Liver (tissue), 3 donors: ENCODE measurements at regions not wholly inside any gene's neighbourhood (a gene's known extent, or its start where the extent isn't known, plus 50 kb on each side); places are given as distances from the start of the nearest gene placed in this dataset.

Source experiments
- ATF3 ChIP-seq: IDR thresholded peaks from 2 replicates; pipeline ENCODE4 v1.6.1; 2016; ENCODE audit warnings: antibody characterized with exemption
- JUND ChIP-seq, 2 donors: IDR thresholded peaks; 2 replicates each; pipeline ENCODE4 v1.6.1; 2016; ENCODE audit warnings: antibody characterized with exemption in 2 of 2
- MAX ChIP-seq: IDR thresholded peaks from 2 replicates; pipeline ENCODE4 v1.6.1; 2016; ENCODE audit warnings: antibody characterized with exemption
- NR2F2 ChIP-seq: IDR thresholded peaks from 2 replicates; pipeline ENCODE4 v1.6.1; 2016; ENCODE audit warnings: antibody characterized with exemption
- REST ChIP-seq: IDR thresholded peaks from 2 replicates; pipeline ENCODE4 v1.6.1; 2016; ENCODE audit warnings: antibody characterized with exemption, mild to moderate bottlenecking
- RXRA ChIP-seq, 2 donors: IDR thresholded peaks; 2 replicates each; pipeline ENCODE4 v1.6.1; 2017 to 2018; ENCODE audit warnings: antibody characterized with exemption in 2 of 2, mild to moderate bottlenecking in 1 of 2
- TF ChIP-seq, protein P1 (sequence below): fragments of 150-350 bp; IDR thresholded peaks from 2 replicates; pipeline ENCODE4 v1.5.1; 2017; ENCODE audit warnings: improper control_type of control experiment, low read depth, low read length; ENCODE audit not compliant: missing input control
- donor health status: healthy.
- donor health status: healthy.

DNA sequence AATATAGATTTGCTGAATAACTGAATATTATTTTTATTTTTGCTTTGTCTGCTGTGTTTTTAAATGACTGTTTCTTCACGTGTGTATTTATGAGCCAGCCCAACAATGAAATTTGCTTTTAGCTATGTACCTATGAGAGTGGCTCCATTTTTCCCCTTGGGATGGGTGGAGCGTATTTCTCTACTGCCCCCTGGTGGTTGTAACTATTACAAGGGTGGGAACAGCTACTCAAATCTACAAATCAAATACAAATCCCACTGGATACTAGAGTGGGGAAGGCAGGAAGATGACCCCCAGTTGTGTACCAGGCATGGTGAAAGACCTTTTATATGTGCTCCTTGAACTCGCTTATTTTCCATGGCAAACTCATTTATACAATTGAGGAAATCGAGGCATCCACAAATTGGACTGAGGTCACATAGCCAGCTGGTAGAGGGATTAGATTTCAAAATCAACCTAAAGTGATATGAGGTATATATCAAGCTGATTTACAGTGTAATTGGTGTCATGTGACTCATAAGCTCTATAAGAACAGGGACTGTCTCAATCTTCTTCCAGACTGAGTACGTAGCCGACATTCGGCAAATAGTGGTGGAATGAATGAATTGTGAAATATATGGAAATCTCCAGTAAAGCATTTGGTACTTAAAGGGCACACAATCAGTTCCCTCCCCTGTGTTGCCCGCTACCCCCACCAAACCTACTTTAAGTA, 69.5 kb upstream of the VEPH1 start:
- TF ChIP-seq JUND (IDR thresholded peaks at IDR 0.05) (no peak), MAX (no peak), ATF3 (no peak), REST (no peak), RXRA (IDR thresholded peaks at IDR 0.05) (no peak), NR2F2 (no peak)
- TF ChIP-seq, protein P1, sequence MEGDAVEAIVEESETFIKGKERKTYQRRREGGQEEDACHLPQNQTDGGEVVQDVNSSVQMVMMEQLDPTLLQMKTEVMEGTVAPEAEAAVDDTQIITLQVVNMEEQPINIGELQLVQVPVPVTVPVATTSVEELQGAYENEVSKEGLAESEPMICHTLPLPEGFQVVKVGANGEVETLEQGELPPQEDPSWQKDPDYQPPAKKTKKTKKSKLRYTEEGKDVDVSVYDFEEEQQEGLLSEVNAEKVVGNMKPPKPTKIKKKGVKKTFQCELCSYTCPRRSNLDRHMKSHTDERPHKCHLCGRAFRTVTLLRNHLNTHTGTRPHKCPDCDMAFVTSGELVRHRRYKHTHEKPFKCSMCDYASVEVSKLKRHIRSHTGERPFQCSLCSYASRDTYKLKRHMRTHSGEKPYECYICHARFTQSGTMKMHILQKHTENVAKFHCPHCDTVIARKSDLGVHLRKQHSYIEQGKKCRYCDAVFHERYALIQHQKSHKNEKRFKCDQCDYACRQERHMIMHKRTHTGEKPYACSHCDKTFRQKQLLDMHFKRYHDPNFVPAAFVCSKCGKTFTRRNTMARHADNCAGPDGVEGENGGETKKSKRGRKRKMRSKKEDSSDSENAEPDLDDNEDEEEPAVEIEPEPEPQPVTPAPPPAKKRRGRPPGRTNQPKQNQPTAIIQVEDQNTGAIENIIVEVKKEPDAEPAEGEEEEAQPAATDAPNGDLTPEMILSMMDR = peak; percentile 47
